H1 (cell line): ENCODE measurements at regions not wholly inside any gene's neighbourhood (a gene's known extent, or its start where the extent isn't known, plus 50 kb on each side); places are given as distances from the start of the nearest gene placed in this dataset.
A peak's percentile ranks its signal among the peaks of the same experiment; 100 is the strongest.

Source experiments
- CTCF ChIA-PET: fragments of 300-600 bp; sonication (Branson Sonifier 250); formaldehyde crosslinking; loops from one replicate; lab custom pipeline; 2021; ENCODE audit not compliant: partially characterized antibody; lab: Charles Lee
- POLR2A ChIA-PET: fragments of 300-600 bp; sonication (Branson Sonifier 250); formaldehyde crosslinking; loops from one replicate; lab custom pipeline; 2021; ENCODE audit warnings: inconsistent platforms; ENCODE audit not compliant: partially characterized antibody; lab: Charles Lee
- DNase-seq, 2 experiments: peaks; one replicate each; pipeline versions ENCODE4 v3.0.0 to v3.0.0-alpha.2; 2010 to 2022; ENCODE audit warnings: low spot score in 2 of 2, low read depth in 1 of 2, mixed read lengths in 1 of 2
- FAIRE-seq: peaks from 2 replicates; lab custom pipeline; 2011; peaks lifted over from hg19 to GRCh38; lab: Jason Lieb, UNC
- H2AFZ ChIP-seq: 2 replicates; pipeline ENCODE4 v1.8.1; 2012; ENCODE audit warnings: low read length, inconsistent platforms
- H2AK5ac ChIP-seq: 2 replicates; pipeline ENCODE4 v1.6.1; 2013; ENCODE audit warnings: low read depth, low read length
- H2BK120ac ChIP-seq: replicated peaks from 2 replicates; pipeline ENCODE3; 2013; ENCODE audit warnings: low read depth, low read length, inconsistent platforms
- H2BK12ac ChIP-seq: 2 replicates; pipeline ENCODE4 v1.6.1; 2013; ENCODE audit warnings: low read depth, low read length
- H2BK15ac ChIP-seq: 2 replicates; pipeline ENCODE4 v1.6.1; 2013; ENCODE audit warnings: low read length
- H2BK20ac ChIP-seq: 2 replicates; pipeline ENCODE4 v1.6.1; 2013; ENCODE audit warnings: low read length
- H2BK5ac ChIP-seq: 2 replicates; pipeline ENCODE4 v1.6.1; 2013; ENCODE audit warnings: low read depth, low read length
- H3K14ac ChIP-seq: 2 replicates; pipeline ENCODE4 v1.6.1; 2013; ENCODE audit warnings: inconsistent platforms; ENCODE audit not compliant: insufficient read length
- H3K18ac ChIP-seq: 2 replicates; pipeline ENCODE4 v1.6.1; 2013; ENCODE audit warnings: low read length; ENCODE audit errors: extremely low read depth
- H3K23ac ChIP-seq: 2 replicates; pipeline ENCODE4 v1.6.1; 2013; ENCODE audit warnings: inconsistent platforms; ENCODE audit not compliant: insufficient read length
- H3K23me2 ChIP-seq: 2 replicates; pipeline ENCODE4 v1.6.1; 2013; ENCODE audit warnings: low read depth, low read length
- H3K27ac ChIP-seq: 2 replicates; pipeline ENCODE4 v1.6.1; 2011; ENCODE audit warnings: low read depth, low read length, inconsistent platforms
- H3K27me3 ChIP-seq, 4 experiments: replicated peaks in 1 of 4; 1 replicate in 1 of 4; 2 replicates in 3 of 4; pipeline versions ENCODE4 v1.6.1 to v1.8.1; 2011 to 2013; ENCODE audit warnings: low read length in 3 of 4, mild to moderate bottlenecking in 3 of 4, inconsistent platforms in 2 of 4, mixed read lengths in 2 of 4, moderate library complexity in 1 of 4; ENCODE audit not compliant: control insufficient read depth in 3 of 4, insufficient read depth in 3 of 4; ENCODE audit errors: extremely low read depth in 1 of 4
- H3K36me3 ChIP-seq, 4 experiments: 2 replicates each; pipeline versions ENCODE4 v1.6.1 to v1.8.1; 2011 to 2013; ENCODE audit warnings: mild to moderate bottlenecking in 4 of 4, low read length in 3 of 4, moderate library complexity in 2 of 4, control low read depth in 1 of 4, inconsistent platforms in 1 of 4; ENCODE audit not compliant: insufficient read depth in 4 of 4, control insufficient read depth in 2 of 4
- H3K4ac ChIP-seq: replicated peaks from 2 replicates; pipeline ENCODE3; 2013; ENCODE audit warnings: low read length, low read depth, mixed read lengths, inconsistent platforms; ENCODE audit not compliant: insufficient read length
- H3K4me1 ChIP-seq, 4 experiments: replicated peaks in 1 of 4; 1 replicate in 1 of 4; 2 replicates in 3 of 4; pipeline versions ENCODE4 v1.6.1 to v1.8.1; 2011 to 2013; ENCODE audit warnings: low read length in 3 of 4, inconsistent platforms in 2 of 4, mixed read lengths in 1 of 4; ENCODE audit not compliant: insufficient read depth in 4 of 4, control insufficient read depth in 3 of 4
- H3K4me2 ChIP-seq, 2 experiments: 2 replicates each; pipeline versions ENCODE4 v1.6.1 to v1.8.1; 2011 to 2013; ENCODE audit warnings: low read depth in 2 of 2, low read length in 2 of 2, control low read depth in 1 of 2, inconsistent platforms in 1 of 2, mild to moderate bottlenecking in 1 of 2; ENCODE audit not compliant: insufficient read depth in 1 of 2
- H3K4me3 ChIP-seq, 4 experiments: fragments of 200-600, 300-600 bp in 1 of 4; sonication (generic), shearing (Covaris generic), sonication (Bioruptor Twin) in 1 of 4; 2 replicates each; pipeline versions ENCODE4 v1.5.1 to v1.8.1; 2011 to 2016; ENCODE audit warnings: low read length in 4 of 4, low read depth in 3 of 4, control low read depth in 2 of 4, inconsistent platforms in 2 of 4, mild to moderate bottlenecking in 2 of 4, mixed read lengths in 1 of 4, moderate library complexity in 1 of 4; ENCODE audit not compliant: insufficient read depth in 2 of 4; ENCODE audit errors: extremely low read depth in 1 of 4
- H3K56ac ChIP-seq: replicated peaks from 2 replicates; pipeline ENCODE3; 2013; ENCODE audit warnings: low read depth, mild to moderate bottlenecking, mixed read lengths, low read length, inconsistent platforms; ENCODE audit not compliant: insufficient read length
- H3K79me1 ChIP-seq: 2 replicates; pipeline ENCODE4 v1.6.1; 2013; ENCODE audit warnings: low read depth, low read length, control low read depth
- H3K79me2 ChIP-seq, 2 experiments: 2 replicates each; pipeline versions ENCODE4 v1.6.1 to v1.8.1; 2012 to 2013; ENCODE audit warnings: low read length in 2 of 2, mild to moderate bottlenecking in 2 of 2, inconsistent platforms in 1 of 2; ENCODE audit not compliant: insufficient read depth in 2 of 2, control insufficient read depth in 1 of 2
- H3K9ac ChIP-seq, 4 experiments: replicated peaks in 1 of 4; 1 replicate in 1 of 4; 2 replicates in 3 of 4; pipeline versions ENCODE4 v1.6.1 to v1.8.1; 2011 to 2013; ENCODE audit warnings: low read depth in 3 of 4, low read length in 3 of 4, control low read depth in 2 of 4, mild to moderate bottlenecking in 2 of 4, moderate library complexity in 2 of 4, inconsistent platforms in 1 of 4; ENCODE audit errors: extremely low read depth in 1 of 4
- H3K9me3 ChIP-seq, 2 experiments: 2 replicates each; pipeline versions ENCODE4 v1.6.1 to v1.8.1; 2012 to 2013; ENCODE audit warnings: mild to moderate bottlenecking in 2 of 2, moderate library complexity in 2 of 2, control low read depth in 1 of 2, inconsistent platforms in 1 of 2, low read depth in 1 of 2, low read length in 1 of 2, mixed read lengths in 1 of 2; ENCODE audit not compliant: insufficient read depth in 2 of 2
- H4K20me1 ChIP-seq, 2 experiments: replicated peaks in 1 of 2; 2 replicates each; pipeline versions ENCODE3 to v1.8.1; 2011 to 2013; ENCODE audit warnings: inconsistent platforms in 2 of 2, low read length in 2 of 2, mild to moderate bottlenecking in 1 of 2; ENCODE audit not compliant: insufficient read depth in 2 of 2, control insufficient read depth in 1 of 2
- H4K5ac ChIP-seq: 2 replicates; pipeline ENCODE4 v1.6.1; 2013; ENCODE audit warnings: low read length, low read depth, mixed read lengths, inconsistent platforms; ENCODE audit not compliant: insufficient read length
- H4K8ac ChIP-seq: 2 replicates; pipeline ENCODE4 v1.8.0; 2013; ENCODE audit warnings: mild to moderate bottlenecking, moderate library complexity, low read length, inconsistent platforms; ENCODE audit not compliant: insufficient read depth; ENCODE audit errors: extremely low read depth
- H4K91ac ChIP-seq: replicated peaks from 2 replicates; pipeline ENCODE3; 2013; ENCODE audit warnings: low read length, mixed read lengths, inconsistent platforms; ENCODE audit not compliant: insufficient read length
- CTBP2 ChIP-seq: IDR thresholded peaks from 2 replicates; pipeline ENCODE4 v1.7.0; 2011; ENCODE audit warnings: borderline replicate concordance, mild to moderate bottlenecking, moderate library complexity, mixed read lengths, low read length; ENCODE audit not compliant: insufficient read depth, insufficient read length
- FOSL1 ChIP-seq: IDR thresholded peaks from 2 replicates; pipeline ENCODE4 v1.6.1; 2011; ENCODE audit warnings: mild to moderate bottlenecking, low read depth, low read length, moderate library complexity; ENCODE audit not compliant: insufficient read depth
- GABPA ChIP-seq: IDR thresholded peaks from 2 replicates; pipeline ENCODE4 v1.6.1; 2011; ENCODE audit warnings: mild to moderate bottlenecking, low read length, moderate library complexity, borderline replicate concordance; ENCODE audit not compliant: insufficient read depth
- NANOG ChIP-seq: IDR thresholded peaks from 2 replicates; pipeline ENCODE4 v1.6.1; 2011; ENCODE audit warnings: low read length, low read depth, mild to moderate bottlenecking, inconsistent platforms; ENCODE audit not compliant: insufficient read depth, poor library complexity, severe bottlenecking
- RAD21 ChIP-seq, 2 experiments: IDR thresholded peaks in 1 of 2; conservative IDR thresholded peaks in 1 of 2; 2 replicates each; pipeline ENCODE4 v1.6.1; 2011; ENCODE audit warnings: low read depth in 2 of 2, low read length in 2 of 2, improper control_type of control experiment in 1 of 2, inconsistent platforms in 1 of 2, mild to moderate bottlenecking in 1 of 2, moderate library complexity in 1 of 2
- RXRA ChIP-seq: IDR thresholded peaks from 2 replicates; pipeline ENCODE4 v1.6.1; 2011; ENCODE audit warnings: low read depth, mild to moderate bottlenecking, low read length, moderate library complexity; ENCODE audit not compliant: insufficient read depth
- WGBS, 2 experiments: shearing (Covaris generic) in 1 of 2; methylation state at CpG; one replicate each; pipeline versions ENCODE4 v1.1.6 to v1.1.7; 2013 to 2015; ENCODE audit warnings: low lambda C conversion rate in 2 of 2, mixed read lengths in 2 of 2, inconsistent platforms in 1 of 2, low coverage in 1 of 2, missing lambda C conversion rate in 1 of 2; ENCODE audit not compliant: insufficient replicate concordance in 2 of 2, insufficient coverage in 1 of 2, insufficient read length in 1 of 2; ENCODE audit errors: extremely low coverage in 1 of 2, missing lambda C conversion rate in 1 of 2; 5-methylcytosine and 5-hydroxymethylcytosine counted together
- TF ChIP-seq, protein P1 (sequence below): IDR thresholded peaks from 2 replicates; pipeline ENCODE4 v1.6.1; 2012; ENCODE audit warnings: low read length, inconsistent platforms
- TF ChIP-seq, protein P2 (sequence below), 3 experiments: IDR thresholded peaks; 1 replicate in 2 of 3; 2 replicates in 1 of 3; pipeline versions ENCODE4 v1.5.1 to v1.6.1; 2011; ENCODE audit warnings: low read length in 3 of 3, mild to moderate bottlenecking in 3 of 3, inconsistent platforms in 2 of 3, low read depth in 1 of 3, moderate library complexity in 1 of 3; ENCODE audit not compliant: insufficient read depth in 1 of 3; ENCODE audit errors: control extremely low read depth in 1 of 3

DNA sequence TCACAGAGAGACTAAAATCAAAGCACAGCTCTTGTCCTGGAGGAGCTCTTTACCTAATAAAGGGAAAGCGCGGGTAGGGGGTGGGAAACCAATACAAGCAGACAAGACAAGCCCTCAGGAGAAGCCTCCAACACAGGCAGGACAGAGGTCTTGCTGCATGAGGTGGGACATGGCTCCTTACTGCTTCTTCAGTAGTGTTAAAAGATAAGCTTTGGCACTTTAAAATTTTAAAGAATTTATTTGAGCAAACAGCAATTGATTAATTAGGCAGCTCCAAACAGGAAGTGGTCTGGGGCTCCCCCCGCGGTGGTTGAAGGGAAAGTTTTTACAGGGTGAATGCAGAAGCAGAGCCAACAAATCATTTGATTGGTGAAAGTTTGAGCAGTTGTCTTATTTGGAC is 50.3 kb upstream of the MACC1 start:
- H2BK120ac ChIP-seq, result no peak overlapping the region
- FAIRE-seq (no peak), DNase-seq (peak in 1 of 2 experiments; percentile 57)
- H3K4me1 ChIP-seq, result peaks cover 0 to 7% (median 3%) of the 10 kb centered on the region in 4 experiments; a peak in 3 of 7 replicates
- H2BK15ac ChIP-seq, result no peak overlapping the region
- ChIA-PET CTCF (interaction anchor here (0.6 to 1.8 kb wide), 14 partner anchors 12 to 558 kb away, joined by 3 to 7 read pairs (median 4); no protein-coding TSS in a partner anchor), POLR2A (interaction anchor here (1.0 kb wide), 1 partner anchor 16 kb away, joined by 3 read pairs; no protein-coding TSS in a partner anchor)
- no peak overlapping the region for H2BK12ac ChIP-seq
- no peak overlapping the region for H3K14ac ChIP-seq
- H4K91ac ChIP-seq, result no peak overlapping the region
- no peak overlapping the region for H4K8ac ChIP-seq
- H3K9me3 ChIP-seq, result no peaks in the 10 kb centered on the region
- no peak overlapping the region for H3K18ac ChIP-seq
- H3K27me3 ChIP-seq, result no peaks in the 10 kb centered on the region
- 0 out of 2 replicates have a peak overlapping the region, but pooled peaks have one; percentile 4 for H2BK5ac ChIP-seq
- 40% methylated on average over 4 of the region's 4 CpGs; no CpG with 5 or more reads in 1 of the 2 experiments for WGBS, 2 experiments
- no peak overlapping the region for H3K56ac ChIP-seq
- H3K9ac ChIP-seq, result no peak overlapping the region
- H3K4ac ChIP-seq, result no peak overlapping the region
- no peak overlapping the region for H3K27ac ChIP-seq
- H3K36me3 ChIP-seq, result no peaks in the 10 kb centered on the region
- H2AK5ac ChIP-seq, result no peak overlapping the region
- no peaks in the 10 kb centered on the region for H3K23me2 ChIP-seq
- no peaks in the 10 kb centered on the region for H3K79me2 ChIP-seq
- H2AFZ ChIP-seq, result peak overlapping the region; percentile 96
- peak overlapping the region in 1 of 2 experiments; percentile 11; a peak in 1 of 4 replicates for H3K4me2 ChIP-seq
- H3K4me3 ChIP-seq, result no peak overlapping the region
- no peak overlapping the region for H2BK20ac ChIP-seq
- no peak overlapping the region for H3K23ac ChIP-seq
- no peaks in the 10 kb centered on the region for H4K20me1 ChIP-seq
- H4K5ac ChIP-seq, result no peak overlapping the region
- H3K79me1 ChIP-seq, result no peaks in the 10 kb centered on the region
- TF ChIP-seq FOSL1 (no peak), RAD21 (IDR thresholded peaks at IDR 0.05 in 1 of 2, conservative IDR thresholded peaks at IDR 0.05 in 1 of 2; ENCODE audit: low read depth in 2 of 2, low read length in 2 of 2) (peak in 1 of 2 experiments; percentile 8; a peak in 1 of 4 replicates), RXRA (no peak), GABPA (no peak), CTBP2 (no peak), NANOG (no peak)
- TF ChIP-seq, protein P1, sequence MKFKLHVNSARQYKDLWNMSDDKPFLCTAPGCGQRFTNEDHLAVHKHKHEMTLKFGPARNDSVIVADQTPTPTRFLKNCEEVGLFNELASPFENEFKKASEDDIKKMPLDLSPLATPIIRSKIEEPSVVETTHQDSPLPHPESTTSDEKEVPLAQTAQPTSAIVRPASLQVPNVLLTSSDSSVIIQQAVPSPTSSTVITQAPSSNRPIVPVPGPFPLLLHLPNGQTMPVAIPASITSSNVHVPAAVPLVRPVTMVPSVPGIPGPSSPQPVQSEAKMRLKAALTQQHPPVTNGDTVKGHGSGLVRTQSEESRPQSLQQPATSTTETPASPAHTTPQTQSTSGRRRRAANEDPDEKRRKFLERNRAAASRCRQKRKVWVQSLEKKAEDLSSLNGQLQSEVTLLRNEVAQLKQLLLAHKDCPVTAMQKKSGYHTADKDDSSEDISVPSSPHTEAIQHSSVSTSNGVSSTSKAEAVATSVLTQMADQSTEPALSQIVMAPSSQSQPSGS, result no peak
- TF ChIP-seq, protein P2, sequence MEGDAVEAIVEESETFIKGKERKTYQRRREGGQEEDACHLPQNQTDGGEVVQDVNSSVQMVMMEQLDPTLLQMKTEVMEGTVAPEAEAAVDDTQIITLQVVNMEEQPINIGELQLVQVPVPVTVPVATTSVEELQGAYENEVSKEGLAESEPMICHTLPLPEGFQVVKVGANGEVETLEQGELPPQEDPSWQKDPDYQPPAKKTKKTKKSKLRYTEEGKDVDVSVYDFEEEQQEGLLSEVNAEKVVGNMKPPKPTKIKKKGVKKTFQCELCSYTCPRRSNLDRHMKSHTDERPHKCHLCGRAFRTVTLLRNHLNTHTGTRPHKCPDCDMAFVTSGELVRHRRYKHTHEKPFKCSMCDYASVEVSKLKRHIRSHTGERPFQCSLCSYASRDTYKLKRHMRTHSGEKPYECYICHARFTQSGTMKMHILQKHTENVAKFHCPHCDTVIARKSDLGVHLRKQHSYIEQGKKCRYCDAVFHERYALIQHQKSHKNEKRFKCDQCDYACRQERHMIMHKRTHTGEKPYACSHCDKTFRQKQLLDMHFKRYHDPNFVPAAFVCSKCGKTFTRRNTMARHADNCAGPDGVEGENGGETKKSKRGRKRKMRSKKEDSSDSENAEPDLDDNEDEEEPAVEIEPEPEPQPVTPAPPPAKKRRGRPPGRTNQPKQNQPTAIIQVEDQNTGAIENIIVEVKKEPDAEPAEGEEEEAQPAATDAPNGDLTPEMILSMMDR (IDR thresholded peaks at IDR 0.05; ENCODE audit: control extremely low read depth in 1 of 3, insufficient read depth in 1 of 3, low read depth in 1 of 3, low read length in 3 of 3), result peak in 1 of 3 experiments; percentile 14; a peak in 1 of 4 replicates
